ENCODE measurements at regions not wholly inside any gene's neighbourhood (a gene's known extent, or its start where the extent isn't known, plus 50 kb on each side); places are given as distances from the start of the nearest gene placed in this dataset.

GRCh38 chrX:13219991-13220764, 99.7 kb downstream of the ATXN3L start:
- Histone ChIP-seq H3K9ac (ENCODE audit: low read length) (no peak overlapping the region), H3K4me3 (replicated peaks in 1 of 2; ENCODE audit: low read depth in 1 of 2, low read length in 2 of 2) (no peak overlapping the region), H3K79me2 (ENCODE audit: insufficient read depth, low read length) (no peaks in the 10 kb centered on the region), H2AFZ (ENCODE audit: low read depth, low read length, poor library complexity, severe bottlenecking) (no peak overlapping the region), H3K27me3 (ENCODE audit: insufficient read depth, low read length) (no peaks in the 10 kb centered on the region), H3K27ac (ENCODE audit: low read depth, low read length) (no peak overlapping the region), H3K9me3 (ENCODE audit: control insufficient read depth in 1 of 2, insufficient read depth in 1 of 2, low read depth in 1 of 2, low read length in 2 of 2) (no peaks in the 10 kb centered on the region), H3K4me1 (ENCODE audit: control insufficient read depth in 1 of 2, insufficient read depth in 2 of 2, low read length in 2 of 2) (peaks cover 0 to 14% of the 10 kb centered on the region in 2 experiments; a peak in 1 of 4 replicates), H3K9me2 (ENCODE audit: insufficient read depth) (no peaks in the 10 kb centered on the region), H3K4me2 (ENCODE audit: low read length) (no peak overlapping the region), H3K36me3 (ENCODE audit: control insufficient read depth in 1 of 2, insufficient read depth in 2 of 2, low read length in 2 of 2) (no peaks in the 10 kb centered on the region), H4K20me1 (ENCODE audit: insufficient read depth) (no peaks in the 10 kb centered on the region)
- TF ChIP-seq EZH2 (IDR thresholded peaks at IDR 0.05) (no peak), ATF3 (IDR thresholded peaks at IDR 0.05) (no peak), ELF1 (IDR thresholded peaks at IDR 0.05; ENCODE audit: borderline replicate concordance, low read depth) (no peak), POLR2A (IDR thresholded peaks at IDR 0.05; ENCODE audit: borderline replicate concordance, extremely low read depth, insufficient read depth, insufficient read length) (no peak), SP1 (IDR thresholded peaks at IDR 0.05; ENCODE audit: low read depth) (no peak), RAD21 (IDR thresholded peaks at IDR 0.05; ENCODE audit: low read depth) (no peak), REST (IDR thresholded peaks at IDR 0.05; ENCODE audit: low read depth) (no peak), ZNF274 (IDR thresholded peaks at IDR 0.05; ENCODE audit: low read depth, low read length) (no peak)
- BruUV-seq (replicated peaks) = no TSS peak
- intact Hi-C loops (cut with micrococcal nuclease) = no loop called here
- ChIA-PET RAD21 (ENCODE audit: low non-redundant PET in 1 of 2, low total read pairs in 2 of 2, uncharacterized antibody in 2 of 2, unreplicated experiment in 2 of 2) (no interaction called here), CTCF (no interaction called here), POLR2A (no interaction called here)
- no peak for DNase-seq (ENCODE audit: low read depth, low spot score)
- no peak for ATAC-seq

All from HCT116 (cell line).